B cell (primary cell): ENCODE measurements at regions not wholly inside any gene's neighbourhood (a gene's known extent, or its start where the extent isn't known, plus 50 kb on each side); places are given as distances from the start of the nearest gene placed in this dataset.

ENCODE experiments used
- ATAC-seq: fragments of 200-7000 bp; cut with Tn5 transposase; one replicate; pipeline ENCODE4 v1.10.0; 2021; ENCODE audit warnings: low read depth, mild to moderate bottlenecking, moderate number of reproducible peaks, moderate library complexity
- CTCF ChIA-PET: fragments of 350-600 bp; sonication (Branson Sonifier 250); formaldehyde crosslinking; loops from one replicate; lab custom pipeline; 2021; ENCODE audit warnings: antibody characterized with exemption, inconsistent platforms; lab: Charles Lee
- POLR2A ChIA-PET: fragments of 350-600 bp; sonication (Branson Sonifier 250); formaldehyde crosslinking; loops from one replicate; lab custom pipeline; 2021; ENCODE audit warnings: antibody characterized with exemption; lab: Charles Lee
- DNase-seq: peaks from one replicate; pipeline ENCODE4 v3.0.0; 2013
- H2AFZ ChIP-seq: 2 replicates; pipeline ENCODE4 v1.6.1; 2012; ENCODE audit warnings: mild to moderate bottlenecking, low read depth, low read length; ENCODE audit not compliant: insufficient read depth, poor library complexity, severe bottlenecking
- H3K27ac ChIP-seq, 2 donors: 1 replicate in 1 of 2; 2 replicates in 1 of 2; pipeline ENCODE4 v1.5.1; 2012 to 2013; ENCODE audit warnings: low read length in 2 of 2, mild to moderate bottlenecking in 2 of 2, moderate library complexity in 1 of 2
- H3K27me3 ChIP-seq, 4 experiments: fragments of 200-600 bp in 1 of 4; sonication (generic) in 1 of 4; replicated peaks in 1 of 4; 1 replicate in 2 of 4; 2 replicates in 2 of 4; pipeline versions ENCODE4 v1.6.1 to v1.7.0; 2013 to 2016; ENCODE audit warnings: low read length in 3 of 4, mild to moderate bottlenecking in 2 of 4, mixed read lengths in 1 of 4, moderate library complexity in 1 of 4; ENCODE audit not compliant: insufficient read depth in 4 of 4, control insufficient read depth in 3 of 4; ENCODE audit errors: control extremely low read depth in 1 of 4
- H3K36me3 ChIP-seq, 2 experiments: replicated peaks in 1 of 2; 1 replicate in 1 of 2; 2 replicates in 1 of 2; pipeline versions ENCODE4 v1.6.1 to v1.7.1; 2013; ENCODE audit warnings: low read length in 1 of 2; ENCODE audit not compliant: insufficient read depth in 2 of 2, control insufficient read depth in 1 of 2; ENCODE audit errors: control extremely low read depth in 1 of 2, extremely low read depth in 1 of 2
- H3K4me1 ChIP-seq, 2 donors: fragments of 200-600 bp in 1 of 2; sonication (generic) in 1 of 2; 1 replicate in 1 of 2; 2 replicates in 1 of 2; pipeline versions ENCODE4 v1.5.1 to v1.6.1; 2013 to 2017; ENCODE audit warnings: low read length in 2 of 2; ENCODE audit not compliant: control insufficient read depth in 2 of 2, insufficient read depth in 2 of 2
- H3K4me2 ChIP-seq: replicated peaks from 2 replicates; pipeline ENCODE3; 2012; ENCODE audit warnings: mild to moderate bottlenecking, low read depth, low read length; ENCODE audit not compliant: poor library complexity, severe bottlenecking
- H3K4me3 ChIP-seq, 5 experiments: fragments of 200-600 bp in 1 of 5; sonication (generic) in 1 of 5; 1 replicate in 3 of 5; 2 replicates in 2 of 5; pipeline versions ENCODE4 v1.5.1 to v1.7.0; 2011 to 2016; ENCODE audit warnings: low read length in 4 of 5, mild to moderate bottlenecking in 4 of 5, low read depth in 2 of 5, control low read depth in 1 of 5, moderate library complexity in 1 of 5; ENCODE audit not compliant: insufficient read depth in 1 of 5; ENCODE audit errors: control extremely low read depth in 1 of 5, extremely low read depth in 1 of 5
- H3K79me2 ChIP-seq: fragments of 200-600 bp; sonication (generic); one replicate; pipeline ENCODE4 v1.6.0; 2016; ENCODE audit warnings: low read length; ENCODE audit not compliant: control insufficient read depth, insufficient read depth
- H3K9ac ChIP-seq: fragments of 200-600 bp; sonication (generic); 2 replicates; pipeline ENCODE4 v1.6.1; 2017; ENCODE audit warnings: mild to moderate bottlenecking, low read length, moderate library complexity
- H3K9me3 ChIP-seq, 3 donors: one replicate each; pipeline versions ENCODE4 v1.6.1 to v1.7.1; 2013; ENCODE audit warnings: low read length in 2 of 3; ENCODE audit not compliant: control insufficient read depth in 2 of 3, insufficient read depth in 1 of 3; ENCODE audit errors: control extremely low read depth in 1 of 3
- H4K20me1 ChIP-seq: 2 replicates; pipeline ENCODE4 v1.6.0; 2012; ENCODE audit warnings: mild to moderate bottlenecking, low read length; ENCODE audit not compliant: insufficient read depth, control insufficient read depth, poor library complexity, severe bottlenecking
- H3K27ac Mint-ChIP-seq: one replicate; pipeline ENCODE4 v1.8.0; 2021; ENCODE audit warnings: mixed read lengths
- H3K27me3 Mint-ChIP-seq: one replicate; pipeline ENCODE4 v1.8.0; 2021; ENCODE audit warnings: mixed read lengths
- H3K4me1 Mint-ChIP-seq: one replicate; pipeline ENCODE4 v1.8.0; 2021; ENCODE audit warnings: mixed read lengths
- H3K4me3 Mint-ChIP-seq: one replicate; pipeline ENCODE4 v1.8.0; 2021; ENCODE audit warnings: mixed read lengths
- H3K9me3 Mint-ChIP-seq: one replicate; pipeline ENCODE4 v1.8.0; 2022; ENCODE audit warnings: mixed read lengths; ENCODE audit not compliant: insufficient read depth
- CTCF ChIP-seq: fragments of 200-600 bp; IDR thresholded peaks from one replicate; pipeline ENCODE4 v1.8.0; 2022; ENCODE audit warnings: antibody characterized with exemption, mild to moderate bottlenecking
- EZH2 ChIP-seq: IDR thresholded peaks from 2 replicates; pipeline ENCODE4 v1.6.1; 2012; ENCODE audit warnings: borderline replicate concordance, low read depth, mild to moderate bottlenecking, moderate library complexity, low read length; ENCODE audit not compliant: insufficient read depth, poor library complexity, severe bottlenecking
- intact Hi-C: fragments of 100-400 bp; cut with micrococcal nuclease; formaldehyde crosslinking; loops from one replicate; pipeline ENCODE4 v1.10.0; 2022

GRCh38 chr3:99009851-99010250, 108.4 kb upstream of the DCBLD2 start:
- no peaks in the 10 kb centered on the region for H3K27me3 Mint-ChIP-seq
- no peak for ATAC-seq
- no peak overlapping the region for H3K4me3 ChIP-seq
- H3K4me1 ChIP-seq, result peaks cover 5 to 6% of the 10 kb centered on the region in 2 donors
- H2AFZ ChIP-seq, result no peak overlapping the region
- no peaks in the 10 kb centered on the region for H3K27me3 ChIP-seq
- DNase-seq, result no peak
- peaks cover 2% of the 10 kb centered on the region for H3K9me3 Mint-ChIP-seq
- H3K27ac Mint-ChIP-seq, result no peak overlapping the region
- H3K9ac ChIP-seq, result no peak overlapping the region
- POLR2A ChIA-PET, result no interaction called here
- no peak overlapping the region for H3K4me3 Mint-ChIP-seq
- no peaks in the 10 kb centered on the region for H3K9me3 ChIP-seq
- H3K4me2 ChIP-seq, result no peak overlapping the region
- intact Hi-C loops, result no loop called here
- no peaks in the 10 kb centered on the region for H3K79me2 ChIP-seq
- CTCF ChIA-PET, result no interaction called here
- H4K20me1 ChIP-seq, result no peaks in the 10 kb centered on the region
- H3K27ac ChIP-seq, result no peak overlapping the region
- TF ChIP-seq CTCF, result no peak
- no peak for TF ChIP-seq EZH2
- H3K36me3 ChIP-seq, result no peaks in the 10 kb centered on the region
- H3K4me1 Mint-ChIP-seq, result peaks cover 12% of the 10 kb centered on the region

- no peak overlapping the region for H3K4me3 Mint-ChIP-seq
- intact Hi-C loops, result no loop called here
- H3K27ac Mint-ChIP-seq, result no peak overlapping the region
- ATAC-seq (no peak), DNase-seq (no peak)
- no peak overlapping the region for H3K9ac ChIP-seq
- H3K36me3 ChIP-seq, result no peaks in the 10 kb centered on the region
- no peak overlapping the region for H3K4me2 ChIP-seq
- H3K9me3 Mint-ChIP-seq, result peaks cover 2% of the 10 kb centered on the region
- H3K27me3 Mint-ChIP-seq, result no peaks in the 10 kb centered on the region
- no peak overlapping the region for H3K27ac ChIP-seq
- H2AFZ ChIP-seq, result no peak overlapping the region
- no peaks in the 10 kb centered on the region for H3K4me1 ChIP-seq
- H3K9me3 ChIP-seq, result peaks cover 0 to 6% (median 0%) of the 10 kb centered on the region in 3 donors
- no peak for TF ChIP-seq EZH2
- TF ChIP-seq CTCF, result no peak
- no peak overlapping the region for H3K4me3 ChIP-seq
- H3K27me3 ChIP-seq, result no peaks in the 10 kb centered on the region
- no peaks in the 10 kb centered on the region for H4K20me1 ChIP-seq
- H3K4me1 Mint-ChIP-seq, result peaks cover under 1% of the 10 kb centered on the region
- CTCF ChIA-PET, result no interaction called here
- POLR2A ChIA-PET, result no interaction called here
- H3K79me2 ChIP-seq, result no peaks in the 10 kb centered on the region
Measured at GRCh38 chr3:99006686-99007085, 105.2 kb upstream of the DCBLD2 start.
